ENCODE measurements at regions not wholly inside any gene's neighbourhood (a gene's known extent, or its start where the extent isn't known, plus 50 kb on each side); places are given as distances from the start of the nearest gene placed in this dataset.

DNA sequence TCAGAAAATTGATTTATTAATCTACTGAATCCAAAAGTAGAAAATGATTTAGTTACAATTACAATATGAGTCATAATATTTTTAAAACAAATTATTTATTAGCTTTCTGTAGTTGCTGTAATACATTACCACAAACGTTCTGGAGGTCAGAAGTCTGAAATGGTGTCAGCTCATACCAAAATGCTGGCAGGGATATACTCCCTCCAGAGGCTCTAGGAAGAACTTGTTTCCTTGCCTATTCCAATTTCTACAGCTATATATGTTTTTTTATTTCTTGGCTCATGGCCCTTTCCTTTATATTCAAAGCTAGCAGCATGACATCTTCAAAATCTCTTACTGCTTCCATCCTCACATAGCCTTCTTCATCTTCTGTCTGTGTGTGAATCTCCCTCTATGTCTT, 667.9 kb upstream of the ITGA1 start:
- Histone ChIP-seq H3K4me3 (ENCODE audit: low read depth, low read length) (no peak overlapping the region), H3K36me3 (ENCODE audit: control insufficient read depth in 2 of 2, insufficient read depth in 1 of 2, low read length in 2 of 2) (no peaks in the 10 kb centered on the region), H3K27ac (ENCODE audit: extremely low read depth, low read depth, low read length) (no peak overlapping the region), H3K4me1 (ENCODE audit: control insufficient read depth, insufficient read depth, low read length) (no peaks in the 10 kb centered on the region), H3K9me3 (ENCODE audit: control insufficient read depth, insufficient read depth, low read depth, low read length) (no peaks in the 10 kb centered on the region)
- CTCF ChIA-PET = no interaction called here
- POLR2A ChIA-PET = no interaction called here
- TF ChIP-seq ZNF24 (tag by site-specific recombination; IDR thresholded peaks at IDR 0.05) (no peak), YY2 (tag by site-specific recombination; IDR thresholded peaks at IDR 0.05) (no peak)

DNA sequence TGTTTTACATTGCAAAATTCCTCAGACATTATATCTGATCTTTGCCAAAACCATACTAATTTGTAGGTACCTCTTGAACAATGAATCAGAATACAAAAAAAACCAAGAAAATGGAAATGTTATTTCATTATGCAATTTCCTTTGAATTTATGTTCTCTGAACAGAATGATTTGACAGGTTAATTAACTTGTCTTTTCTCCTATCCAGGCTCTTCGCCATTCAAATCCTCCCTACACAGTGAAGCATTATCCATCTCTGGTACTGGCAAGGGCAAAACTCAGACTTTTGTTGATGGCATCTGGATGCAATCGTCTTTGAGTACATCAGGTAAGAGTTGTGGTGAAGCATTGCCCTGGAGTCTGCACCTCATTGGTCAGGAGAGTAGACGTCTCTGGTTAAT, 655.7 kb upstream of the ITGA1 start:
- no peak overlapping the region for H3K27ac ChIP-seq (ENCODE audit: extremely low read depth, low read depth, low read length)
- TF ChIP-seq, protein P1, sequence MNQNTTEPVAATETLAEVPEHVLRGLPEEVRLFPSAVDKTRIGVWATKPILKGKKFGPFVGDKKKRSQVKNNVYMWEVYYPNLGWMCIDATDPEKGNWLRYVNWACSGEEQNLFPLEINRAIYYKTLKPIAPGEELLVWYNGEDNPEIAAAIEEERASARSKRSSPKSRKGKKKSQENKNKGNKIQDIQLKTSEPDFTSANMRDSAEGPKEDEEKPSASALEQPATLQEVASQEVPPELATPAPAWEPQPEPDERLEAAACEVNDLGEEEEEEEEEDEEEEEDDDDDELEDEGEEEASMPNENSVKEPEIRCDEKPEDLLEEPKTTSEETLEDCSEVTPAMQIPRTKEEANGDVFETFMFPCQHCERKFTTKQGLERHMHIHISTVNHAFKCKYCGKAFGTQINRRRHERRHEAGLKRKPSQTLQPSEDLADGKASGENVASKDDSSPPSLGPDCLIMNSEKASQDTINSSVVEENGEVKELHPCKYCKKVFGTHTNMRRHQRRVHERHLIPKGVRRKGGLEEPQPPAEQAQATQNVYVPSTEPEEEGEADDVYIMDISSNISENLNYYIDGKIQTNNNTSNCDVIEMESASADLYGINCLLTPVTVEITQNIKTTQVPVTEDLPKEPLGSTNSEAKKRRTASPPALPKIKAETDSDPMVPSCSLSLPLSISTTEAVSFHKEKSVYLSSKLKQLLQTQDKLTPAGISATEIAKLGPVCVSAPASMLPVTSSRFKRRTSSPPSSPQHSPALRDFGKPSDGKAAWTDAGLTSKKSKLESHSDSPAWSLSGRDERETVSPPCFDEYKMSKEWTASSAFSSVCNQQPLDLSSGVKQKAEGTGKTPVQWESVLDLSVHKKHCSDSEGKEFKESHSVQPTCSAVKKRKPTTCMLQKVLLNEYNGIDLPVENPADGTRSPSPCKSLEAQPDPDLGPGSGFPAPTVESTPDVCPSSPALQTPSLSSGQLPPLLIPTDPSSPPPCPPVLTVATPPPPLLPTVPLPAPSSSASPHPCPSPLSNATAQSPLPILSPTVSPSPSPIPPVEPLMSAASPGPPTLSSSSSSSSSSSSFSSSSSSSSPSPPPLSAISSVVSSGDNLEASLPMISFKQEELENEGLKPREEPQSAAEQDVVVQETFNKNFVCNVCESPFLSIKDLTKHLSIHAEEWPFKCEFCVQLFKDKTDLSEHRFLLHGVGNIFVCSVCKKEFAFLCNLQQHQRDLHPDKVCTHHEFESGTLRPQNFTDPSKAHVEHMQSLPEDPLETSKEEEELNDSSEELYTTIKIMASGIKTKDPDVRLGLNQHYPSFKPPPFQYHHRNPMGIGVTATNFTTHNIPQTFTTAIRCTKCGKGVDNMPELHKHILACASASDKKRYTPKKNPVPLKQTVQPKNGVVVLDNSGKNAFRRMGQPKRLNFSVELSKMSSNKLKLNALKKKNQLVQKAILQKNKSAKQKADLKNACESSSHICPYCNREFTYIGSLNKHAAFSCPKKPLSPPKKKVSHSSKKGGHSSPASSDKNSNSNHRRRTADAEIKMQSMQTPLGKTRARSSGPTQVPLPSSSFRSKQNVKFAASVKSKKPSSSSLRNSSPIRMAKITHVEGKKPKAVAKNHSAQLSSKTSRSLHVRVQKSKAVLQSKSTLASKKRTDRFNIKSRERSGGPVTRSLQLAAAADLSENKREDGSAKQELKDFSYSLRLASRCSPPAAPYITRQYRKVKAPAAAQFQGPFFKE (tag by site-specific recombination; IDR thresholded peaks at IDR 0.05; ENCODE audit: borderline replicate concordance) = no peak
- TF ChIP-seq, protein P2, sequence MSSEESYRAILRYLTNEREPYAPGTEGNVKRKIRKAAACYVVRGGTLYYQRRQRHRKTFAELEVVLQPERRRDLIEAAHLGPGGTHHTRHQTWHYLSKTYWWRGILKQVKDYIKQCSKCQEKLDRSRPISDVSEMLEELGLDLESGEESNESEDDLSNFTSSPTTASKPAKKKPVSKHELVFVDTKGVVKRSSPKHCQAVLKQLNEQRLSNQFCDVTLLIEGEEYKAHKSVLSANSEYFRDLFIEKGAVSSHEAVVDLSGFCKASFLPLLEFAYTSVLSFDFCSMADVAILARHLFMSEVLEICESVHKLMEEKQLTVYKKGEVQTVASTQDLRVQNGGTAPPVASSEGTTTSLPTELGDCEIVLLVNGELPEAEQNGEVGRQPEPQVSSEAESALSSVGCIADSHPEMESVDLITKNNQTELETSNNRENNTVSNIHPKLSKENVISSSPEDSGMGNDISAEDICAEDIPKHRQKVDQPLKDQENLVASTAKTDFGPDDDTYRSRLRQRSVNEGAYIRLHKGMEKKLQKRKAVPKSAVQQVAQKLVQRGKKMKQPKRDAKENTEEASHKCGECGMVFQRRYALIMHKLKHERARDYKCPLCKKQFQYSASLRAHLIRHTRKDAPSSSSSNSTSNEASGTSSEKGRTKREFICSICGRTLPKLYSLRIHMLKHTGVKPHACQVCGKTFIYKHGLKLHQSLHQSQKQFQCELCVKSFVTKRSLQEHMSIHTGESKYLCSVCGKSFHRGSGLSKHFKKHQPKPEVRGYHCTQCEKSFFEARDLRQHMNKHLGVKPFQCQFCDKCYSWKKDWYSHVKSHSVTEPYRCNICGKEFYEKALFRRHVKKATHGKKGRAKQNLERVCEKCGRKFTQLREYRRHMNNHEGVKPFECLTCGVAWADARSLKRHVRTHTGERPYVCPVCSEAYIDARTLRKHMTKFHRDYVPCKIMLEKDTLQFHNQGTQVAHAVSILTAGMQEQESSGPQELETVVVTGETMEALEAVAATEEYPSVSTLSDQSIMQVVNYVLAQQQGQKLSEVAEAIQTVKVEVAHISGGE (tag by site-specific recombination; conservative IDR thresholded peaks at IDR 0.05; ENCODE audit: low read depth) = no peak
- TF ChIP-seq ZFP3 (tag by site-specific recombination; IDR thresholded peaks at IDR 0.05; ENCODE audit: low read depth) = no peak
- no peak for TF ChIP-seq SP7 (tag by site-specific recombination; IDR thresholded peaks at IDR 0.05)
- TF ChIP-seq BCL11A (tag by site-specific recombination; IDR thresholded peaks at IDR 0.05; ENCODE audit: low read depth) = no peak
- TF ChIP-seq ZNF624 (tag by site-specific recombination; IDR thresholded peaks at IDR 0.05) = no peak
- no peak for TF ChIP-seq ZNF248 (tag by site-specific recombination; IDR thresholded peaks at IDR 0.05)
- CTCF ChIA-PET = no interaction called here
- H3K9me3 ChIP-seq (ENCODE audit: control insufficient read depth, insufficient read depth, low read depth, low read length) = no peaks in the 10 kb centered on the region
- no peaks in the 10 kb centered on the region for H3K36me3 ChIP-seq (ENCODE audit: control insufficient read depth in 2 of 2, insufficient read depth in 1 of 2, low read length in 2 of 2)
- POLR2A ChIA-PET = no interaction called here
- no peak overlapping the region for H3K4me3 ChIP-seq (ENCODE audit: low read depth, low read length)
- H3K4me1 ChIP-seq (ENCODE audit: control insufficient read depth, insufficient read depth, low read length) = no peaks in the 10 kb centered on the region

DNA sequence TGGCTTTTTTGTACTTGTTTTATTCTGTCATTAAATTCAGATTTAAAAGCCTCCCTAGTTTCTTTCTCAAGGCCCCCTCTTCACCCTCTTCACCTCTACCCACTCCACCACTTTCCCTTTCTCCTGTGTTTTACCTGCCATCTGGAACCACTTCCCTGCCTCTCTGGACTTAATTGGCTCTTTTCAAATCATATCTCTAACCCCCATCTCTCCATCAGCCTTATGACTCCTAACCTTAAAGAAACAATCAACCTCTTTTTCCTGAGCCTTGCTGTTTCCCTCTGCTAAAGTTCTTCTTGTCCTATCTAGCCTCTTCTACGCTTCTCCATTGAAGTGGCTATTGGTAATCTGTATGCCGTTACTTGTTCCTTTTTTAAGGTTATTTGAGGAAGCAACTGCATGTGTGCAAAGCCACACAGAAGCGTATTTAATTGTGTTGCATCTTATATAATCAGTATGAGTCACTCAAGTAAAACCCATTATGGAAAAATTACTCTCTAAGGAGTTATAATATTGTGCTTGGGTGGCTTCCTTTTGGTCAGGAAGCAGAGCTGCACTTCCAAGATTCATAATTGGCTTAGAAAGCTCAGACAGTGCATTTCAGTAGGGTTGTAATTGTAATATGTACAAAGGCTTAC, 653.6 kb upstream of the ITGA1 start:
- Histone ChIP-seq H3K9me3 (ENCODE audit: control insufficient read depth, insufficient read depth, low read depth, low read length) (no peaks in the 10 kb centered on the region), H3K36me3 (ENCODE audit: control insufficient read depth in 2 of 2, insufficient read depth in 1 of 2, low read length in 2 of 2) (no peaks in the 10 kb centered on the region), H3K4me1 (ENCODE audit: control insufficient read depth, insufficient read depth, low read length) (no peaks in the 10 kb centered on the region), H3K4me3 (ENCODE audit: low read depth, low read length) (no peak overlapping the region), H3K27ac (ENCODE audit: extremely low read depth, low read depth, low read length) (no peak overlapping the region)
- ChIA-PET POLR2A (no interaction called here), CTCF (no interaction called here)
- no peak for TF ChIP-seq GFI1B (tag by site-specific recombination; IDR thresholded peaks at IDR 0.05)
- no peak for TF ChIP-seq ZBTB17 (tag by site-specific recombination; IDR thresholded peaks at IDR 0.05)
- no peak for TF ChIP-seq ZNF596 (tag by site-specific recombination; IDR thresholded peaks at IDR 0.05)
- TF ChIP-seq, protein P3, sequence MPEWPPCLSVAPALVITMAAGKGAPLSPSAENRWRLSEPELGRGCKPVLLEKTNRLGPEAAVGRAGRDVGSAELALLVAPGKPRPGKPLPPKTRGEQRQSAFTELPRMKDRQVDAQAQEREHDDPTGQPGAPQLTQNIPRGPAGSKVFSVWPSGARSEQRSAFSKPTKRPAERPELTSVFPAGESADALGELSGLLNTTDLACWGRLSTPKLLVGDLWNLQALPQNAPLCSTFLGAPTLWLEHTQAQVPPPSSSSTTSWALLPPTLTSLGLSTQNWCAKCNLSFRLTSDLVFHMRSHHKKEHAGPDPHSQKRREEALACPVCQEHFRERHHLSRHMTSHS (tag by site-specific recombination; IDR thresholded peaks at IDR 0.05) = no peak
- no peak for TF ChIP-seq GLI4 (tag by site-specific recombination; IDR thresholded peaks at IDR 0.05)
- TF ChIP-seq, protein P4, sequence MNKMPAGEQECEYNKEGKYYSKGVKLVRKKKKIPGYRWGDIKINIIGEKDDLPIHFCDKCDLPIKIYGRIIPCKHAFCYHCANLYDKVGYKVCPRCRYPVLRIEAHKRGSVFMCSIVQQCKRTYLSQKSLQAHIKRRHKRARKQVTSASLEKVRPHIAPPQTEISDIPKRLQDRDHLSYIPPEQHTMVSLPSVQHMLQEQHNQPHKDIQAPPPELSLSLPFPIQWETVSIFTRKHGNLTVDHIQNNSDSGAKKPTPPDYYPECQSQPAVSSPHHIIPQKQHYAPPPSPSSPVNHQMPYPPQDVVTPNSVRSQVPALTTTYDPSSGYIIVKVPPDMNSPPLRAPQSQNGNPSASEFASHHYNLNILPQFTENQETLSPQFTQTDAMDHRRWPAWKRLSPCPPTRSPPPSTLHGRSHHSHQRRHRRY (tag by site-specific recombination; IDR thresholded peaks at IDR 0.05) = no peak
- TF ChIP-seq ZNF140 (tag by site-specific recombination; IDR thresholded peaks at IDR 0.05) = no peak
- TF ChIP-seq, protein P5, sequence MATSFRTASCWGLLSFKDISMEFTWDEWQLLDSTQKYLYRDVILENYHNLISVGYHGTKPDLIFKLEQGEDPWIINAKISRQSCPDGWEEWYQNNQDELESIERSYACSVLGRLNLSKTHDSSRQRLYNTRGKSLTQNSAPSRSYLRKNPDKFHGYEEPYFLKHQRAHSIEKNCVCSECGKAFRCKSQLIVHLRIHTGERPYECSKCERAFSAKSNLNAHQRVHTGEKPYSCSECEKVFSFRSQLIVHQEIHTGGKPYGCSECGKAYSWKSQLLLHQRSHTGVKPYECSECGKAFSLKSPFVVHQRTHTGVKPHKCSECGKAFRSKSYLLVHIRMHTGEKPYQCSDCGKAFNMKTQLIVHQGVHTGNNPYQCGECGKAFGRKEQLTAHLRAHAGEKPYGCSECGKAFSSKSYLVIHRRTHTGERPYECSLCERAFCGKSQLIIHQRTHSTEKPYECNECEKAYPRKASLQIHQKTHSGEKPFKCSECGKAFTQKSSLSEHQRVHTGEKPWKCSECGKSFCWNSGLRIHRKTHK (tag by site-specific recombination; IDR thresholded peaks at IDR 0.05) = no peak
- TF ChIP-seq MZF1 (tag by site-specific recombination; IDR thresholded peaks at IDR 0.05; ENCODE audit: borderline replicate concordance) = no peak
- no peak for TF ChIP-seq ZNF707 (tag by site-specific recombination; IDR thresholded peaks at IDR 0.05)

Measured in HEK293 (cell line).